SKM-1 (cell line): ENCODE measurements at regions not wholly inside any gene's neighbourhood (a gene's known extent, or its start where the extent isn't known, plus 50 kb on each side); places are given as distances from the start of the nearest gene placed in this dataset.
"Not testable (repeated sequence)": the region's sequence is repeated elsewhere in the genome, so short reads cannot be mapped to it uniquely, and the experiment has no call there.

ENCODE experiments used
- DNase-seq: peaks from one replicate; lab custom pipeline; 2025; ENCODE audit not compliant: unreplicated experiment; lab: John Stamatoyannopoulos, UW

DNA sequence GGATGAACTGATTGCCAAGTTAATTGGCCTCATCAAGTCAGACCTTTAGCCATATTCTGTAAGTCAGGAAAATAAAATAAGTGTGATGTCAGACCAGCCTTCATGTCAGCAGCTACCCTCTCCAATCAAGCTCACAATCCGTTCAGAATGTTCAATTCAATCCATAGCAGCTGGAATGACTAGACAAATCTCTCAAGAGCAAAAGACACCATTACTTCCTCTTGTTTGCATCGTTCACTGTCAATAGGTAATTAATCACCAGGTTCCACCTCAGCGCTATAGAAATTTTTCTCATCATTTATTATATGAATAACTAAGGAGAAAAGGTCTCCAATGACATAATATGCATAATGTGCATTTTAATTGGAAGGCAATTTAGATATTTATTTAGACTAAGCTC is 321.0 kb upstream of the GRIA3 start:
- DNase-seq, result no peak

DNA sequence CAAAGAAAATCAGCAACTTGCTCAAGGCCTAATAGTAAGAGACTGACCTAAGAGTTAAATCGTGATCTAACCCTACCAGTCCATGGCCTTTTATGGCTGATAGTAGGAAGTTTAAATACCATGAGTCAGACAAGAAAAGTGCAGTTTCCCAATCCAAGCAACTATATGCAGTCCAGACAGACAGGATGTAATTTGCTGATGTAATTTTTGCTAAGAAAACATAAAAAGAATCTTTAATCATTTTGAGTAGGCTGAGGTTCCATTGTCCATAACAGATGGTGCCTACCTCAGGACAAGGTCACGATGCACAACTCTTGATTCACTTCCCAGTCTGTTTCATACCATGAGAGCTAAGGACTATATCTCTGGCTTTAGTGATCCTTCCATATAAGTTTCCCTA is 317.5 kb upstream of the GRIA3 start:
- peak; percentile 3 for DNase-seq

DNA sequence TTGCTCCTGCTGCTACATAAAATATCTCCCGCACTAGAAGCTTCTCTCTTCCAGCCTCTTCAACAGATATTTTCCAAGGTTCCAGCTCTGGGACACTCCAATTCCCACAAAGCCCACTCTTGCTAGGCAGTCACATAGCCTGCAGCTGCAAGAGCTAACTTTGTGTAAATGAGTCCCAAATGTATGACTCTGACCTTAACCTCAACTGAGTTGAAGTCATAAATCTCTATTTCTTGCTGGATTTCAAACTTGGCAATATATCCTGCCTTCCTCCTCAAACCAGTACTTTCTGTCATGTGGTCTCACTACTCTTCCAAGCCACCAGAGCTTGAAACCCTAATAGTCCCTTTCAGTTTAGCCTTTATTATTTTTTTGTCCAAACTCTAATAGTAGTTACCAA is 315.4 kb upstream of the GRIA3 start:
- no peak for DNase-seq

DNA sequence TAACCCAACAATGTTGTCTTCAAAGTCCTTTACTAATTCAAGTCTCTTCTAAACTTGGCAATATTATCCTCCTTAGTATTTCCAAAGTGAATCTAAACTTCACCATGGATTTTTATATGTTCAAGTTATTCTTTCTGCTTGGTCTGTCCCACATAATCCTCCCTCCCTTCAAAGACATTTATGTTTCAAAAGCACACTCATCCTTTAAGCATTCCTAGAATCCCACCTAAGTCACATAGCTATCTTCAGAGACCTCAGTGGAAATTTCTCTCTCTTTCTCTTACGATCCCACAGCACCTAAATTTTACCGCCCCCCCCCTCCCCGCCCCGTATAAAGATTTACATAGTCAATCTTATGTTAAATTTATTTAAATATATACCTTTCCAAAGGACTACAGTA is 314.9 kb upstream of the GRIA3 start:
- no peak for DNase-seq

DNA sequence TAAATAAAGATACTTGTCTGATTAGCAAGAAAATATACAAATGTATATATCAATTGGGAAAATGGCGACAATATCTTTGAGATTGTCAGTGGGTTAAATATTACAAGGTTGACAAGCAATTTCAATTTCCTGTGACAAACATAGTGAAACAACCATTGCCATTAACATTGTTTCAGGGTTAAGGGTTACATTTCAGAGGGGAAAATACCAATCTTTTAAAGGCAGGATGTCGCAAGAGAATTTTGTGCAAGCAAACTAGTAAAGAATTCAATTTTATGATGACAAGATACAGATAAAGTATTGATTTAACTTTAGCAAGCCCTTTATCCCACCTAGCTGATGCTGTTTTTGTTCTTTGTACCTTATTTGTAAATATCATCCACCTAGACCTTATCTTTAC is 305.8 kb upstream of the GRIA3 start:
- DNase-seq, result no peak

DNA sequence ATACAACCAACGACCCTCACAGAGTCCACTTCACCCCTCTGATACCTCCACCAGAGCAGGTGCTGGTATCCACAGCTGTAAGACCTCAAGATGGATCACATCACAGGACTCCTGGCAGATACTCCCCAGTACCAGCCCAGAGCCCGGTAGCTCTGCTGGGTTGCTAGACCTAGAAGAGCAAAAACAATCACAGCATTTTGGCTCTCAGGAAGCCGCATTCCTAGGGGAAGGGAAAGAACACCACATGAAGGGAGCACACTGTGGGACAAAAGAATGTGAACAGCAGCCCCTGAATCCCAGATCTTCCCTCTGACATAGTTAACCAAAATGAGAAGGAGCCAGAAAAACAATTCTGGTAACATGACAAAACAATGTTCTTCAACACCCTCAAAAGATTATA is 303.1 kb upstream of the GRIA3 start:
- no peak for DNase-seq

DNA sequence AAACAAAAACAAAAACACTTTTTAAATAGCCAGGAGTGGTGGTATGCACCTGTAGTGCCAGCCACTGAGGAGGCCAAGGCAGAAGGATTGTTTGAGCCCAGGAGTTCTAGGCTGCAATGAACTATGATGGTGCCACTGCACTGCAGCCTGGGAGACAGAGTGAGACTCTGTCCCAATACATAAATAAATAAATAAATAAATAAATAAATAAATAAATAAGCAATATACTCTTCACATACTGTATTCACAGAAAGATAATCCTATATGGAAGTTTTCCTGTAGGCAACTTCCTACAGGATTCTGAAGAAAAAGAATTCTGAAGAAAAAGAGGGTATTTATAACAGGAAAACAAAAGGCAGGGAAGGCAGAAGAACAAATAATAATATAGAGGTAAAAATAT is 293.3 kb upstream of the GRIA3 start:
- DNase-seq, result no peak

DNA sequence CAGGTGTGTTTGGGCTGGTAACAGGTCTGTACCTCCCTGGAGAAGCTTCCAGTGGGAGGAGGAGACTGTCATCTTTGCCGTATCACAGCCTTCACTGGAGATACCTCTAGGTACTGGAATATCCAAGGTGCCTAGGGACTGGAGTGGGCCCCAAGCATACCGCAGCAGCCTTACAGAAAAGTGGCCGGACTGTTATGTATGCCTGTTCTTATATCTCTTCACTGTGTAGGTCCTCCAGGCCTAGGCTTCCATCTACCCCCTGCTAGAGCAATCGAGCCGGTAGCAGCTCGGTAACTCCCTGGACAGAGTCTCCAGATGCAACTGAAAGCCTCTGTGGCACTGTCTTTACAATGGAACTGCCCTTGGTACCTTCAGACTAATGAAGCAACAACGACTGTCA is 277.4 kb upstream of the GRIA3 start:
- DNase-seq, result no peak

DNA sequence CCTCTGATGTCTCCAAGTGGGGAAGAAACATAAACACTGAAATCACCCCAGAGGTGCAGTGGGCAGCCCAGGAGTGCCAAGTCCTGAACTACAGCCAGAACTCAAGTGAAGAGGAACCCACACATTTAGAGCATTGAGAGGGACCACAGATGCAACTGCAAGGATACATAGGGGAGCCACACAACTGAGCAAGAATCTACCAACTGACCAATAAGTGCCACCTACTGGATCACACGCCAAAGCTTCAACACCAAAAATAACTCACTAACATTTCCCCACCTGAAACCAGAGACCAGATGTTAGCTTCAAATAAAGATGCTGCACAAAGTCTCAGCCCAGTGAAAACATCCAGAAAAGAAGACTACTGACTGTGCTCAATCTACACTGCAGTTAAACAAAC is 276.7 kb upstream of the GRIA3 start:
- DNase-seq, result no peak

DNA sequence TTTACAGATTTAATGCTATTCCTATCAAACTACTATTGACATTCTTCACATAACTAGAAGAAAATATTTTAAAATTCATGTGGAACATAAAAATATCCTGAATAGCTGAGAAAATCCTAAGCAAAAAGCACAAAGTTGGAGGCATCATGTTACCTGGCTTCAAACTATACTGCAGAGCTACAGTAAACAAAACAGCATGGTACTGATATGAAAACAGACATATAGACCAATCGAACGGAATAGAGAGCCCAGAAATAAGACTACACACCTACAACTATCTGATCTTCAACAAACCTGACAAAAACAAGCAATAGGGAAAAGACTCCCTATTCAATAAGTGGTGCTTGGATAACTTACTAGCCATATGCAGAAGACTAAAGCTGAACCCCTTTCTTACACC is 273.4 kb upstream of the GRIA3 start:
- no peak for DNase-seq

DNA sequence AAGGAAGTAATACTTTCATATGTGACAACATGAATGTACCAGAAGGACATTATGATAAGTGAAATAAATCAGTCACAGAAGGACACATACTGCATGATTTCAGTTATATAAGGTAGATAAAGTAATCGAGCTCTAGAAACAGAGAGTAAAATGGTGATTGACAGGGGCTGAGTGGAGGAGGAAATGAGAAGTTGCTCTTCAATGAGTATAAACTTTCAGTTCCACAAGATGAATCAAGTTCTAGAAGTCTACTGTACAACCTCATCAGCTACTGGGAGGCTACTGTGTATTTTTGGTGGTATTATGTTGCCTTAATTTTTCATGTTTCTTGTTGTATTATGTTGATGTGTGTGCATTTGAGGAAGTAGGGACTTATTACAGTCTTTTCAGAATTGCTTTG is 270.9 kb upstream of the GRIA3 start:
- DNase-seq, result no peak

DNA sequence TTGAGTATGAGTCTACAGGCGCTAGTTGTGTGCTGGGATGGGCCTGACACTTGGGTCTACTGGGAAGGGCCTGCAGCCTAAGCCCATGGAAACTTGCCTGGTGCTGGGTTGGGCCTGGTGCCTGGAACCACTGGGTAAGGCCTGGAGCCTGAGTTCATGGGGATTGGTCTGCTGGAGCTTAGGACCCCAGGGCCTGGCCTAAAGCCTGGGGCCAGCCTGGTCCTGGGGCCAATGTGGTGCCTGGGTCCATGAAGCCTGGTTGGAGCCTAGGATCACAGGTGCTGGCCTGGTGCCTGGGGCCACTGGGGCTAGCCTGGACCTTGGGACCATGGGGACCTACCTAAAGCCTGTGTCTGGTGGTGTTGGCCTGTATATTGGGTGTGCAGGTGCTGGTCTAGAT is 270.3 kb upstream of the GRIA3 start:
- no peak for DNase-seq

DNA sequence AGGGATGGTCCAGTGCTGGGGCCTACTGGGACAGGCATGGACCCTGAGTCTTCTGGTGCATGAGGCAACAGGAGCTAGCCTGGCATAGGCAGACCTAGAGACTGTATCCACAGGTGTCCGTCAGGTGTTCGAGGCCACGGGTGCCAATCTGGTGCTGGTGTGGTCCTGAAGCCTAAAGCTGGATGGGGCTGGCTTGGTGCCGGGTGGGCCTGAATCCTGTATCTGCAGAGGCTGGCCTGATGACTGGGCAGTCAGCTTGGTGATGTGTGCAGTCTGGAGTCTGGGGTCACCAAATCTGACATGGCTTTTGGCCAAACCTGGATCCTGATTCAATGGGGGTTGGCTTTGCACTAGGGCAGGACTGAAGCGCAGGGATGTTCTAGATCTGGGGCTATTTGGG is 269.8 kb upstream of the GRIA3 start:
- no peak for DNase-seq

DNA sequence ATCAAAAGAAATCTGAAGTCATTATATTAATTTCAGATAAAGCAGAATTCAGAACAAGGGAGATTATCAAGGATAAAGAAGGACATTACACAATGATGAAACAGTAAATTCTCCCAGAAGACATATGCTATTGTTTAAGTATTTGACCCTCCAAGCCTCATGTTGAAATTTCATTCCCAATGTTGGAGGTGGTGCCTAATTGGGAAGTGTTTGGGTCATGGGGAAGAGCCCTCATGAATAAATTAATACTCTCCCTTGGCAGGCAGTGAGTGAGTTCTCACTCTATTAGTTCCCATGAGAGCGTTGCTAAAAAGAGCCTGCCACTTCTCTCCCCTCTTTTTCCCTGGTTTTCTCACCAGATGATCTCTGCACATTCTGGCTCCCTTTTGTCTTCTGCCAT is 249.9 kb upstream of the GRIA3 start:
- no peak for DNase-seq

DNA sequence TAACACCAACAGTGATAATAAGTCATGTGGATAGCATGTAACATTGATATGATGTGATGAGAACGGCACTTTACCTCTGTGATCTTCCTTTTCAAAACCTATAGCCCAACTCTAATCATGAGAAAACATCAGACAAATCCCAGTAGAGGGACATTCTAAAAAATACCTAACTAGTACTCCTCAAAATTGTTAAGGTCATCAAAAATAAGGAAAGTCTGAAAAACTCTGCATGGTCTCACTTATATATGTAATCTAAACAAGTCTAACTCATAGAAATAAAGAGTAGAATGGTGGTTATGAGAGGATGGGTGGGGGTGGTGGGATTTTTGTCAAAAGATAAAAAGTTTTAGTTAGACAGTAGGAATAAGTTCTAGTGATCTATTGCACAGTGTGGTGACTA is 243.9 kb upstream of the GRIA3 start:
- no peak for DNase-seq

DNA sequence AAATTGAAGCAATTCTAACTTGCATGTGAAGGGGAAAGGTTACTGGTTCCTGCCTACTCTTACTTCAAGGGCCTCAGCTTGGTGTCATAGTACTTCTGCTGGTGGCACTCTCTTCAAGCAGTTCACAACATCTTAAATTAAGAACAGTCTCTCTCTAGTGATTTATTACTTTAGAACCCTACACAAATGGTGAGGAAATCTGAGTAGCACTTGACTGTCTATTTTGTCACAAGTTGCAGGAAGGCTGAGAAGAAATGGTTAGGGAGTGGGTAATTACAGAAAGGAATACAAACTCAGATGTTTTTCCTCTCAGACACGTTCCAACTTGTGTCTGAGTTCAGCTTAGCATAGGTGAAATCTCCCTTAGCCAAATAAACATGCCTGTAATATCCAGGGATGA is 242.3 kb upstream of the GRIA3 start:
- no peak for DNase-seq

DNA sequence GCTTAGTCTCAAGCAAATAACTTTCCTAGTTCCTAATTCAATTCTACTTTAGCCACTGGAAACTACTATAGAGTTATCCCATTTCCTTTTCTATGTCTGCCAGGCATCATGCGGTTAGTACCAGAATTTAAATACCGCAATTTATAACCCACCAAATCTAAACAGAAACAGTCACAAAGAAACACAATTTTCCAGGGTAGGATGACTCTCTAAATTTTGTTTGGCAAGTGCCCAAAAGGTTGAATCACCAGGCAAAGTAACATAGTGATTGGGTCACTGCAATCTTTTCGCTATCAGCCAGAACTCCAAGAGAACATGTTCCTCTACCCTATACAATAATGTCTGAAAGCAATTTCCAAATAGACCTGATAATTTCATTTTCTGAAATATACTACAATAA is 240.2 kb upstream of the GRIA3 start:
- DNase-seq, result no peak

DNA sequence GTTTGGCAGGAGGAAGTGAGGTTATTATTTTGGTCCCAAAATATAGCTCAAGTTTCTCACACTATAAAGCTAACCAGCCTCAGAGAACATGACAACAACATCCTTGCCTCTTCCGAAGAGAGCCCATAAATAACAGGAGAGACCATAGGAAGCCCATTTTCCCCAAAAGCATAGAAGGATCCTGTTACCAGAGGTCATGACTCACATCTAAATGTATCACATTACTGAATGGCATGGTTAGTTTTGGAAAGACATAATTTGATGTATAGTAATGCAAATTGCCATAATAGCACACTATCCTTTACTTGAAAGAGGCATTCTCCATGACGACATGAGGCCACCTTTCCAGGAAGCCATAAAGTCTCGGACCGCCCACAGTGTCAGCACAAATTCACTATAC is 238.8 kb upstream of the GRIA3 start:
- DNase-seq, result no peak

DNA sequence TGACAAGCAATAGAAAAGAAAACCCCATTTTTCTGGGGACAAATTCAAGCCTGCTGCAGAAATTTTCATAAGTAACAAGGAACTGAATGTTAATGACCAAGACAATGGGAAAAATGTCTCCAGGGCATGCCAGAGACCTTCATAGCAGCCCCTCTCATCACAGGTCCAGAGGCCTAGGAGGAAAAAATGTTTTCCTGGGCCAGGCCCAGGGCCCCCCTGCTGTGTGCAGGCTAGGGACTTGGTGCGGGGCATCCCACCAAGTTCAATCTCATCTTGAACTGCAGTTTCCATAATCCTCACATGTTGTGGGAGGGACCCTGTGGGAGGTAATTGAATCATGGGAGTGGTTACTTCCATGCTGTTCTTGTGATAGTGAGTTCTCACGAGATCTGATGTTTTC is 211.5 kb upstream of the GRIA3 start:
- no peak for DNase-seq

DNA sequence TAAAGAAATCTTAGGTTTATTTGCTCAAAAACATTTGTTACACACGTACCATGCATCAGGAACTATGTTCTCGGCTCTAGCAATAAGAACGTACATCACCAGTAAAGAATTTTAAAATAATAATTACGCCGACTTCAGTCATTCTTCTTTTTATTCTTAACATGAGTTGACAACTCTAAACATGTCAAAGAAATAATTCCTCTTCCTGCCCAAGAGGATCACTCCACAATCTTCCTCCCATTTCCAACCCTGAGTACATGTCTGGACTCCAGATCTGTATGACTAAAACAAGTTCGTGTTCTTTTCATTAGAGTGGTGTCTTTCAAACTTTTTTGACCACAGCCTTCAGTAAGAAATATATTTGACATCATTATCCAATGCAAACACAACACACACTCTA is 201.6 kb upstream of the GRIA3 start:
- DNase-seq, result no peak

DNA sequence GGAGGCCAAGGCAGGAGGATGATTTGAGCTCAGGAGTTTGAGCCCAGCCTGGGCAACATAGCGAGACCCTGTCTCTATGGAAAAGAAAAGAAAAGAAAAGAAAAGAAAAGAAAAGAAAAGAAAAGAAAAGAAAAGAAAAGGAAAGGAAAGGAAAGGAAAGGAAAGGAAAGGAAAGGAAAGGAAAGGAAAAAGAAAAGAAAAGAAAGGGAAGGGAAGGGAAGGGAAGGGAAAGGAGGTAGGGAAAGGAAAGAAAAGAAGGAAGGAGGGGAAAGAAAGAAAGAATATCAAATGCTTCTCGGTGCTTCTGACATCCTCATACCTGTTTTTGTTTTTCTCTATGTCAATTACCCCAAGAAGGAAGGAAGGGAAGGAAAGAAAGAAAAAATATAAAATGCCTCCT is 181.2 kb upstream of the GRIA3 start:
- not testable (repeated sequence) for DNase-seq

DNA sequence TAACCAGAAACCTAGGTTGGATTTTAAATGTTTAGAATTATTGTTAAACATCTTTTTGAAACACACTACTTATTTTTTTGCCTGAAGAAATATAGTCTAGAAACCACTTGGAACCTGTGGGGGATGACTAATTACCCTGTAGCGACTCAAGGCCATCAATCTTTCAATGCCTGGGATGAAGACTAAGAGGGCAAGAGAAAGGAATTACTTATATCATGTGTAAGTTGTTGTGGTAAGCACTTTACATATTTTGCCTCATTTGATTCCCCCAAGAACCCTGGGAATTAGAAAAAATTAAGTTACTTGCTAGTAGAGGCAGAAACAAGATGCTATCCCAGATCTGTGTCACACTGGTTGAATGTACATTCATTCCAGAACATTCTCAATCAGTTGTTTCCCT is 170.9 kb upstream of the GRIA3 start:
- no peak for DNase-seq

DNA sequence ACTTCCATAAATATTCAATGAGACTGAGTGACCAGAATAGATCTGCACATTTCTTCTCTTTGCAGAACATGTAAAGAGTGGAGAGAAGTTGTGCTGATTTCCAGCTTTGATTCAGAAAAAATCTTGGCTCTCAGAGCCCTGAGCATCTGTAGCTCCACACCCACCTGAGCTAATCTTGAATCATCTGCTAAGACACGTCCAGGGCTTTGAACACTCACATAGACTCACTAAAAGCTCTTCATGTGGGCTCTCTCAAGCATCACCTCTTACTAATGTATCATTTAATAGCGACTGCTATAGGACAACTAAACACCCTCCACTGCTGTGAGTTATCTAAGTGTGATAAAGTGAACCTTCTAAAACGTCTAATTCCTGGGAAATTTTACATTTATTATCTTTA is 147.7 kb upstream of the GRIA3 start:
- DNase-seq, result no peak

DNA sequence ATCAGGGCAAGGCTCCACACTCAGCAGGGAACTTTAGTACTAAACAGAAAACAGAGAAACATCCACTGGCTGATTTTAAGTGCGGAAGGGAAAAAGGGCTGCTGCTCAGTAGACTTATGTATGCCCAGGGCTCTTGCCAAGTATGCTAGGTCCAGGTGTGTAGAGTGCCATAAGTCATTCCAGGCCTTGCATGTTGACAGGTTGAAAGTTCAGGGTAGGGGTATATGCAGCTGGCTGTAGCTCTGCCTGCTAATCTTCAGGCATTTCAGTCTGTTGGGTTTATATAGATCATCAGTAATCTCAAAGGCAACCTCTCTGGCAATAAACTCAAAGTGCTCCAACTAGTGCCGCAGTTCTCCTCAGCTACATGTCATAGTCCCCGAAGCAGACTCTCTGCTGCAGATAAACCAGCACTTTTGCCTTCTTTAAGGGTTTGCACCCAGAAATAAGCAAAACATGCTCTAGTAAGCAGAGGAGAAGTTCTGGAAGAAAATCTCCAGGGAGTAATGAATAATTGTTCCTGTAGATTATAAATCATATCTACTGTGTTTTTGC is 134.9 kb upstream of the GRIA3 start:
- no peak for DNase-seq
